Prostate gland (tissue), 2 donors: ENCODE measurements at regions not wholly inside any gene's neighbourhood (a gene's known extent, or its start where the extent isn't known, plus 50 kb on each side); places are given as distances from the start of the nearest gene placed in this dataset.

Experiments
- POLR2A ChIP-seq: fragments of 450-650 bp; IDR thresholded peaks from one replicate; pipeline ENCODE4 v1.6.1; 2016; ENCODE audit warnings: antibody characterized with exemption, mild to moderate bottlenecking
- POLR2AphosphoS5 ChIP-seq: sonication (generic); formaldehyde crosslinking; IDR thresholded peaks from one replicate; pipeline ENCODE4 v1.6.1; 2017; ENCODE audit warnings: antibody characterized with exemption
- TF ChIP-seq, protein P1 (sequence below), 4 experiments: fragments of 200-600 bp in 2 of 4; fragments of 450-650 bp in 2 of 4; sonication (generic) in 2 of 4; IDR thresholded peaks; 1 replicate in 3 of 4; 2 replicates in 1 of 4; pipeline ENCODE4 v1.5.1; 2016 to 2019; ENCODE audit warnings: antibody characterized with exemption in 4 of 4, mild to moderate bottlenecking in 2 of 4, moderate library complexity in 2 of 4

DNA sequence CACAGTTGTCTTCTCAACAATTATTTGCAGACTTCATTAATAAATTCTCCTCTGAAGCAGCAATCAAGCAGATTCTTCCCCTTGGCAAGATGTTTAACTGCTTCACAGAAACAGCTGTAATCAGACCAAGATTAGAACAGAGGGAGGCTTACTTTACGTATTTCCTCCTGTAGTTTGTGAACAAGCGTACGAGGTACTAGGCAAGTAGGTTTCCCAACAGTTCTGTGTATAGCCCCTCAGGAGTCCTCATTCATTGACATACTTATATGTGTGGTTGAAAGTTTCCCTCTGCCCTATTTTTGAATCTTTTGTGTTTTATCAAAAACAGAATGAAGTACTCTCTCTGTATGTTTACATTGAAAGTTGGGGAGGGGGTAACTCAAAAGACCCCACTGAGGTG is 128.0 kb downstream of the SPATA31D1 start:
- TF ChIP-seq, protein P1, sequence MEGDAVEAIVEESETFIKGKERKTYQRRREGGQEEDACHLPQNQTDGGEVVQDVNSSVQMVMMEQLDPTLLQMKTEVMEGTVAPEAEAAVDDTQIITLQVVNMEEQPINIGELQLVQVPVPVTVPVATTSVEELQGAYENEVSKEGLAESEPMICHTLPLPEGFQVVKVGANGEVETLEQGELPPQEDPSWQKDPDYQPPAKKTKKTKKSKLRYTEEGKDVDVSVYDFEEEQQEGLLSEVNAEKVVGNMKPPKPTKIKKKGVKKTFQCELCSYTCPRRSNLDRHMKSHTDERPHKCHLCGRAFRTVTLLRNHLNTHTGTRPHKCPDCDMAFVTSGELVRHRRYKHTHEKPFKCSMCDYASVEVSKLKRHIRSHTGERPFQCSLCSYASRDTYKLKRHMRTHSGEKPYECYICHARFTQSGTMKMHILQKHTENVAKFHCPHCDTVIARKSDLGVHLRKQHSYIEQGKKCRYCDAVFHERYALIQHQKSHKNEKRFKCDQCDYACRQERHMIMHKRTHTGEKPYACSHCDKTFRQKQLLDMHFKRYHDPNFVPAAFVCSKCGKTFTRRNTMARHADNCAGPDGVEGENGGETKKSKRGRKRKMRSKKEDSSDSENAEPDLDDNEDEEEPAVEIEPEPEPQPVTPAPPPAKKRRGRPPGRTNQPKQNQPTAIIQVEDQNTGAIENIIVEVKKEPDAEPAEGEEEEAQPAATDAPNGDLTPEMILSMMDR (IDR thresholded peaks at IDR 0.05) = no peak
- TF ChIP-seq POLR2AphosphoS5 (no peak), POLR2A (no peak)
